ENCODE measurements at regions not wholly inside any gene's neighbourhood (a gene's known extent, or its start where the extent isn't known, plus 50 kb on each side); places are given as distances from the start of the nearest gene placed in this dataset.

DNA sequence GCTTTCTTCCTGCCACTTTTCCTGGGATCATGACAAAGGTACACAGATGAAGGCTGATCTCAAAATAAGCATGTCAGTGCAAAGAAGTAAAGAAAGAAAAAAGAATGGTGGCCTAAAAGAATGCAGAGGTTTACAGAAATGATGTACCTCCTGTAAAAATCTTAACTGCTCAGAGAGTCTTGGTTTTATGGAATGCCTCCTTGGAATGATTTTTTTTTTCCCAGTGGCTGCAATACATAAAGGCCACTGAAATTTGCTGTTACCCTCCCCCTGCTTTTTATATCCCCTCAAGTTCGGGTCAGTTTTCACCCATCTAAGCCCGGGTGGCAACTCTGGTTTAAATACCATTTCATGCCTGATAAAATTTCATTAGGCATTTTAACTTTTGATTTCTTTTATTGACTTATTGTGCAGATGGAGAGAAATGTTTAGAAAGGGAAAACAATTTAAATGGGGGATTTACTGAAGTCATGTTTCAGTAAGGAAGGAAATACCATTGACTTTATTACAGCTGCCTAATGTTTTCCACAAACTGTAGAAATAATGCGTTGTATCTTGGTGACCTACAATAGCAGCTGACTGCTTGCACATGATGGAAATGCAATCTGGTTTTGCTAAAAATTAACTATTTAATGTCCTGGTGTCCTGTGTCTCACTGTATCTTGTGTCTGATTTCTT lies 102.5 kb downstream of the SAMD9 start:
- ATAC-seq = no peak

DNA sequence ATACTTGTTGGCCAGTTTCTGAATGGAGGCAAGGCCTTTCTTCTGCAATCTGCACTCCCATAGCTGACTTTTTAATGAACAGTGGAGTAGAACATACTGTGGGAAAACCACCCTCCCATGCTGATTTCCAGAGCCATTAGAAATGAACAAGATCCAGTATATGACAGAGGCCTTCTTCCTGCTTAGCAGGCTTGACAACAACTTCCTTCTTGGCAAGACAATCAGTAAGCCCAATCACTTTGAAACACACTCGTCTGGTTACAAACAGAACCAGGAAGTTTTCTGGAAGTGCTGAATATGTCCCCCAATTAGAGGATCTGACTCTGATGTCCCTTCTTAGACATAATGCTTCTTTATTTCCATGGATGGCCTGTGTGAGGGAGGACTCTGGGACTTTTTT lies 103.4 kb downstream of the SAMD9 start:
- ATAC-seq = no peak

DNA sequence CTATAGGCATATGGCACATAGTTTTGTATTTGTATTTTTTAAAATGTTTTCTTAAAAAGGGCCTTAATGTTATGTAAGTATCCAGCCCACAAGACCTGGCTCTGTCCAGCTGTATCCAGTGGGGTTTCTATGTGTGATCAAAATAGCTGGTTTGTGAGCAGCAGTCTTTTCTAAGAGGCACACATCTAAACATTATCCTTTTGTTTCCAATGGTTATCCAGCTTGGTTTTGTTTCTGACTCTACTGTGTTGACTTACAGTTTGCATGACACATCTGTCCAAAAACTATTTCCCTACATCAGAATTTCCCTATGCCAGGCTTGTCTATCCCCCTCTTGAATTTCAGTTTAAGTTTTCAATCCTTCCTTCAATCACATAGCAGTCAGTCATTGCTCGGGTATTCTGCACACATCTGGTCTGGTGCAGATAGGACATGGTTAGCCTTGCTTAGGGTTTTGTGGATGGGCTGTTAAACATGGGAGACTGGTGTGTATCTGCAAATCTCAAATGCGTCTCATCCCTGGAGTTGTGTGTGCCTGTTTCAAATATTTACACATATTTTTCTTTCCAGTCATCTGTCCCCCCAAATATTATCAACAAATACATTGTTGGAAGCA lies 104.2 kb downstream of the SAMD9 start:
- no peak for ATAC-seq

DNA sequence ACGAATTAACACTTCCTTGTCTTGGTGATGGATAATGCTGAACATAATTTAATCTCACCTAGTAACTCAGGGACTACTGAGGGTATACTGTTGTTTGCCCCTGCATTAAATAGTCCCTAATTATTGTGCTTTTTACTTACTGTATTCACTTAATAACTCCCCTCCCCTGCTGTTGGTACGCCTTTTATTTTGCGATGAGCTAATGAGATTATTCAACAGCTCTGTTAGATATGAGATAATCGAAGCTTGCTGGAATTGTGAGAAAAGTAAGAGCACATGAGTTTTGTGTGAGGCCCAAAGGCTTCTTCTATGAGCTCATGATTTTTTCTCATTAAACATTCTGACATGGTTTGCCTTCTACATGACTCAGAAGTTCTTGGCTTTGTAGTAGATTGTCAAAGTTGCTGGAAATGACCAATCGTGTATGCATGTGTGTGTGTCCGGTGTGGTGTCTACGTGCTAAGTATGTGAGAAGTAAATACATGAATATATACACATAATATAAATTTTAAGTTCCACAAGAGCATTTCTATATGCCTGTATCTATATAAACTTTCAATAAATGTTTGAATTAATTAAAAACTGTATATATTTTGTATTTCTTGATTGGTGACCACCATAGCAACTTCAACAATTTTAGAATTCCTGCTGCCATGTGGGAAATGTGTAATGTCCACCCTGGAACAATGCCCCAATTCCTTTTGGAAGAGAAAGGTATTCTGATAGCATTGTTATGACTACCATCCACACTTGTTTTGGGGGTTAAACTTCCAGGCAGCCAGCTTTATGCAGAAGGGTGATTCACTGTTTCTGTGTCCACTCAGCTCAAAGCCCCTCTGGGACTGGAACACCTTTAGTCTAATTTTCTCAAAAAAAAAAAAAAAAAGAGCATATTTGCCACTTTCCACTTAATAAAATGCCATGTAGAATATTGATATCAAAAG lies 106.2 kb downstream of the SAMD9 start:
- ATAC-seq = no peak

DNA sequence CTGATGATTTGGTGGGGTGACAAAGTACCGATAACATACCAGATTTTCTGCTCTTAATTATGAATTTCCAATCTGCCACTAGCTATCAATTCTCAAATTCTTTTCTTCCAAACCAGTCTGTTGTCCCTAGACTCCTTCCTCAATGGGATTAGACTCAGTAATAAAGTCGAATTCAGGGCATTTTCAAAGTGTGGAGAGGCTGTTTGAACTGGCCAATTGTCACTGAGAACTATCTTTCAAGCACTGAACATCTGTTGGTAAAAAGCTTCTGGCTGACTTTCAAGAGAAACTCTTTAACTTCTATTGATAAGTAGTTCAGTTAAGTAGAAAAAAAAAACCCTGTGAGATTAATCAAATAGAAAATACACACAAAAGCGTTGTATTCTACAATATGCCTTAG lies 108.9 kb downstream of the SAMD9 start:
- ATAC-seq = no peak

DNA sequence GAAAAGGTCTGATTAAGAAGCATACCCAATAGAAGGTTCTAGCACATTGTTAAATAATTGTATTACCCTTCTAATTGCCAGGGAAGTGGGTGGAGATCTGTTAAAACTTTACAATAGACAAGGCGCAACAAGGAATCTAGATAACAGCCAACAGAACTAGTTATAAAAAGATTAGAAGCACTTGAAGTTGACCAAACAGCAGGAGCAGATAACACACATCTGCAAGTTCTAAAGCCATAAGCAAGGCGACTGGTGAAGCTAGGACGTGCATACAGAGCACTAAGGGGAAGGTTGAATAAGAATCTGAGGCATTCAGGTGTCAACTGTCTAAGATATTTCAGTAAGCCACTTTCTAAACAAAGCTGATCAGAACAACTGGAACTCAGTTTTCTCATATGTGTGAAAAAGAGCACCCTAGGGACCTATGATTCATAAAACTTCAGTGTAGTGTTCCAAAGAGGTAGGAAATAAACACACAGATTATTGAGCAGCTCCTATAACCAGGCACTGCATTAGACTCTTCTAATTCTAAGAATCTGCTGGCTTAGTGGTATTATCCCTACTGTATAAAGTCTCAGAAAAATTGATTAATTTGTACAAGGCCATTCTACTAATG lies 111.2 kb downstream of the SAMD9 start:
- ATAC-seq = no peak

DNA sequence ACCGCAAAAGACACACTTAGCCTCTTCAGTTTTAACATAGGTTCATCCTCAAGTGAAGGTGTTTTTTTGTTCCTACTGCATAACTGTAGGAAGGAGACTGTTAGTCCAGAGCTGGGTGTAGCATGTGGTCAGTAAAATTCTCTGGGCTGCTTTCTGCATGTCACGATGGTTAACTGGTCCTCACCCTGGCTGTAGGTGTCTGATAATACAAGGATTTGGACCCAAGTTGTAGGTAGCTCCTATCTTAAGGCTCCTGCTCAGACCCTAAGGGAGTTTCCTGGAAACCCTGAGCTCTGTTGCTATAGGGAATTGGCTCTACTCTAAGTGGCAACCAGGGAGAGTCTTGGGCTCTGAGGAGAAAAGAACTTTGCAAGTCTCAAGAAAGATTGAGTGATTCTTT lies 112.9 kb downstream of the SAMD9 start:
- ATAC-seq = no peak

DNA sequence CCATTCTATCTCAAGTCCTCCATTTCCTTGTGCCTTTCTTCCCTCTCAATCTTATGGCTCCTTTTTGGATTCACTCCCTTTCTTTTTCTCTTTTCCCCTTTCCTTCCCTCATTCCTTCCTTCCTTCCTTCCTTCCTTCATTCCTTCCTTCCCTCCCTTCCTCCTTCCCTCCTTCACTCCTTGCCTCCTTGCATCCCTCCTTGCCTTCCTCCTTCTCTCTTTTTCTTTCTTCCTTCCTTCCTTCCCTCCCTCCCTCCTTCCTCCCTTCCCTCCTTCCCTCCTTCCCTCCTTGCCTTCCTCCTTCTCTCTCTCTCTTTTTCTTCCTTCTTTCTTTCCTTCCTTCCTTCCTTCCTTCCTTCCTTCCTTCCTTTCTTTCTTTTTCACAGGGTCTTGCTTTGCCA lies 120.1 kb downstream of the SAMD9 start:
- no peak for ATAC-seq

DNA sequence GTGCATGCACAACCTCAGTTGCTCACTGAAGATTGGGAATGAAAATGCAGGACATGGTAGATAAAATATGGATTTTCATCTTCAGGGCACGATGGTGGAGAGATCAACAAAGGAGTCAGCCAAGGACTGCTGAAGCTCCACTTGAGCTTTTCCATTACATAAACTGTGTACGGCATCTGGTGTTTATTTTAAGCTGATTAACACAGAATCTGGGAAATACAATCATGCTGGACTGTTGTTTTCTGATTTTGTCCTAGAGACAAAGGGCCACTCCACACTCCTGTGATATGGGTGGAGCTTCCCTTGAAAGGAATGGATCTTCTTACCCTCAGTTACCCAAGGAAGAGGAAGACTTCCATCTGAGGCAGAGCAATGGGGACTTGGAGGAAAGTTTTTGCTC lies 120.6 kb downstream of the SAMD9 start:
- ATAC-seq = no peak

DNA sequence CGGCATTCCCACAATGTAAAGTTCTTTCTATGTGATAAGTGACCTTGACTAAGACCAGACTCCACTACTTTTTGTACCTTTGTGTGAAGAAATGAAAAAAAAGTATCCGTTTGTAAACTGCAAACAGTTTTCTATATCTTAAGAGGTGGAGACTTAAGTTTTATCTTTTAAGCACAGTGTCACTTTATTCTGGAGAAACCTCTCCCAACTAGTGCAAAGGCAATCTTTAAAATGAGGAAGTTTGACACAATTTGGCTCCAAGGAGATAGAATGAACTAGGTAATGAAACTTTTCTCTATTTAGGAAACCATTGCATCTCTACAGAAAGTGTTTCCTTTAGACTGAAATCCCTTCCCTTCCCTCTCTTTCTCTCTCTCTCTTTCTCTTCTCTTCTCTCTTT lies 122.9 kb downstream of the SAMD9 start:
- ATAC-seq = no peak

DNA sequence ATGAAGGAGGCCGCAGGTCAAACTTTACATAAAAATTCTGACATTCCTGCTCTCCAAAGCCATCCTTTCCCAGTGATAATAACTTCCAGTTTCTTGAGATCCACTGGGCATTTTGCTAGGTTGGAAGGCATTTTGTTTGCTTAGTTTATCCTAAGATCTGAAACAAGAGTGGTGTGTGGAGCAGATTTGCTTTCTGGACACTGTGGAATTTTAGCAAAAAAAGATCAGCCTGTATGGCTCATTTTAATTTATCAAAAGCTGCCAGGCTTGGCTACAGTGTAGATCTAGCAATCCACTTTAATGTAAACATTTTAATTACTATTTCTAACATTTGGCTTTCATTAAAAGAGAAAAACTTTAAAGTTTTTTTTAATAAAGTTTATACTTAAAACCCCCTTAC lies 124.8 kb downstream of the SAMD9 start:
- ATAC-seq = no peak

DNA sequence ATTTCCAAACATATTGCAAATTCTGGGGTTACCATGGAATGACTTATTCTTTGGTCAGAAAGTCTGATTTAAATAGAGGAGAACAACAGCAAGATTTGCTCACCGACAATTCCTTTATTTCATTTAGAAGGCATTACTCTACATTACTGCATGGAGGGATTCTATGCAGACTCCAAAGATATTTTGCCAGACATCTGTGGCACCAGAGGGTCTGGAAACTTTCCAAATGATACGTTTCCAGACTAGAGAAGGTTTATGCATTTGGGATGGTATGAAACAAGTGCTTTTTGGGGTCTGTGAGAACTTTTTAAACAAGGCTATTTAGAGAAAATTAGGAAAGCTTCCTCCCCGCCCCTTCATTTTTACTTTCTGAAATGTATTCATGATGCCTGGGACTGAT lies 125.3 kb downstream of the SAMD9 start:
- no peak for ATAC-seq

DNA sequence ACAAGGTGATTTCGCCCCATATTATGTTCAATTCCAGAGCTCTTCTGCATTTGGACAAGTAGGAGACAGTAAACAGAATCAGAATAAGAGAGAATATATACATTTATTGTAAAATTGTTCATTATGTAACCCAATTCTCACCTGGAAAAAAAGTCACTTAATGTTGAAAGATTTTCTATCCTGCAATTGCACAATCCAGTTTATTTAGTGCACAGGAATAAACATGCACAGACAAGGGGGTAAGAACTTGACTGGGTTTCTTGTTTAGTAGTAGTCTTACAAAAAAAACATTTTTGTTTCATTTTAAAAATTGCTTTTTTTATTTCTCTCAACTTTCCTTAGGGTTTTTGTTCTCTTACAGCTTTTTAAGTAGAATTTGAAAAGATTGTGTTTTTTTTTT lies 126.6 kb downstream of the SAMD9 start:
- ATAC-seq = no peak

DNA sequence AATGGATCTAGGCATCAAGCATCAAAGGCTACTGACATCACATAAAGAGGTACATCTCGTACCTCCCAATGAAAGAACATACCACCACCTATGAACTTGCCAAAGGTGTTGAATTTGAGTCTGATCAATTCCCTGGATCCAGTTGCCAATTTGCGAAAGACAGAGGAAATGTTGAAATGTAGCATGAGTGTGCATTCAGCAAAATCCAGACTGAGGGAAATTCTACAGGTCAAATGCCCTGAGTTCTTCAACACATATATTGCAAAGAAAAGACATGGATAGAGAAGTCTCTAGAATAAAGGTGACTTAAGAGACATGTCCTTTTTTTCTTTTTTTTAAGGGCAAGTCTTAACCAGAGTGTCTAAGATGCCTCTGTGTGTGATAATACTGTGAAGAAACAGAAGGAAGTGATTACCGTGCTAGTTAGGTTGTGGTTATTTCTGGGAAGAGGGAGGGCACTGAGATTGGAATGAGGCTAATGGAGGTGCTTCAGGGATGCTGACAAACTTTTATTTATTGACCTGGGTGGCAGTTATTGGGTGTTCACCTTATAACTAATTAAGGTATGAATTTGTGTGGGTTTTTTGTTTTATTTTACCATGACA lies 128.7 kb downstream of the SAMD9 start:
- ATAC-seq = no peak

DNA sequence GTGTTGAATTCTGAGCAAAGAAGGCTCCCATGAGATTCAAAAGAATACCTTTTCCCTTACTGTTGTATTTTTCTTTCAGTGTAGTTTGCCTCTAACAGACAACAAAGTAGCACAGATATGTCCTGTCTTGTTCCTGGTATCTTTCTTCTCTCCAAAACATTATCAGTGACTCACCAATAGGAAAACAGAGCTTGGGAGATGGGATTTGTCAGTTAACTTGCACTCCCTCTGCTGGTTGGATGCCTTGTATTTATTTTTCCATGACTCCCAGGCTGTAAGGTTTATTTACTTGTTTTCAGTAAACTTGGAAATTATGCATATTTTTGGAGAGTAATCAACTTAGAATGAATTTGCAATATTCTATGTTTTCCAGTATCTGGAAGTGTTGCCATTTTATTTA lies 129.7 kb downstream of the SAMD9 start:
- no peak for ATAC-seq

DNA sequence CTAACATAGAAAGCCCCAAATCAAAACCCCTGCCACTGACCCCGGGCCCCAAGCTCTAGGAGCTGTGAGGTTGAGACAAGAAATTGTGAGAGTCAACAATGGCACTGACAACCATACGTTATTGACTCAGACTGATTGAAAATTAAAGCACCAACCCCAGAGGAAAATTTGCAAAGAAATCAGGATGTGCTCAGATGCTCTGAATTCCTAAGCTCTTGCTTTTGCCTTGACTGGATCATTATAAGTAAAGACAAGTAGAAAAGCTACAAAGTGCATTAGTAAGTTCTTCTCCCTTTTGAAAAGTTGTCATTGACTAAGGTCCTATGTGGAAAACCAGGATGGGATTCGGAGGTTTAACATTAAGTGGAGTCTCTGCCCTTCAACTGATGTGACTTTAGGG lies 130.2 kb downstream of the SAMD9 start:
- ATAC-seq = no peak

DNA sequence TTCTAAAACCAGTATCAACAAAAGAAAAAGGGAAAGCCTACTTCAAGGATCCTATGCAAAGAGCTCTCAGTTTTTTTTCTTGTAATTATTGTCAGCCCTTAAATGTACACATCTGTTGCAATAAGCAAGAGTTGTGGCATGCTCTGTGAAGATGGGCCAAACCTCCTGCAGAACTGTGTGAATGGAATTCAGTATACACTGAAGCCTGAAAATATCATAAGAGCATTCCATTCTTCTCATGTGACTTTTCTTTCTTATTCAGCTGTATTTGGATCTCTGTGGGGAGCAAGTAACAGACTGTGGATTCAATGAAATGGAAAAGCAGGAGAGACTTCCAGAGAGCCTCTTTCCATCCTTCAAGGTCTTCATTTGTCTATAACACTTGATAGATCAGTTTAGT lies 130.7 kb downstream of the SAMD9 start:
- no peak for ATAC-seq

DNA sequence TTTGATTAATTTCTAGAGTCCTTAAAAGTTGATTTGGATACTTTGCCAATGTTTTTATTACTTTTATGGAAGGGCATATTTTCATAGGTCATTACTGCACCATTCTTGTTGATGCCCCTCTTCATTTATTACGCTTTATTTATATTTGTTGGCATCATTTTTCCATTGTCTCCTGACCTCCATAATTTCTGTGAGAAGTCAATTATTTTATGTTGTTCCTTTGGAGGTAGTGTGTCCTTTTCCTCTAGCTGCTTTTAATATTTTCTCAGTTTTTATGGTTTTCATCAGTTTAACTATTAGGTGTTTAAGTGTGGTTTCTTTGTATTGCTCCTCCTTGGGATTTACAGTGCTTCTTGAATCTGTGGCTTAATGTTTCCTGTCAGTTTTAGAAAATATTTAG lies 134.9 kb downstream of the SAMD9 start:
- ATAC-seq = no peak

DNA sequence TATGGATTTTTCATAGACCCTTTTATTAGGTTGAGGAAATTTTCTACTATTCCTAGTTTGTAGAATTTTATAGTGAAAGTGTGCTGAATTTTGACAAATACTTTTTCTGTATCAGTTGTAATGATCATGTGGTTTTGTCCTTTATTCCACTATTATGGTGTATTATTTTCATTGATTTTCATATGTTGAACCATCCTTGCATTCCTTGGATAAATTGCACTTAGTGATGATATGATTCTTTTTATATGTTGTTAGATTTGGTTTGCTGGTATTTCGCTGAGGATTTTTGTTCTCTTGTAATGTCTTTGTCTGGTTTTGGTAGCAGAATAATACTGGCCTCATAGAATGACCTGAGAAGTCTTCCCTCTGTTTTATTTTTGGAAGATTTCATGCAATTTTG lies 140.6 kb upstream of the CDK6 start:
- ATAC-seq = no peak

DNA sequence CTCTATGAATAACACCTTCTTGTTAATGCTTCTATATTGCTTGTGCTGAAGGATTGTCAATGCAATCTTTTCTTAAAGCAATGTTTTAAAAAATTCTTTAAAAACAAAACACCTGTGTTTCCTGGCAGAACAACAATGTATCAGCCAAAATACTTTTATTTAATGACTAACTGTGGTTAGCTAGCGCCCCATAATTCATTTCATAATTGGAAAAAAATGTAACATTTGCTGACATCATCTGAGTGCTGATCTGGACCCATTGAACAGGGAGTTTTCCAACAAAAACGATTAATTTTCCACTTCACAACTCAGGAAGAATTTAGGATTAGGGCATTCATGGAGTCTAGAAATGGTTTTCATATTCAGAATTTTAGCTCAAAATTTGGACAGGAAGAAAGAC lies 137.6 kb upstream of the CDK6 start:
- no peak for ATAC-seq

DNA sequence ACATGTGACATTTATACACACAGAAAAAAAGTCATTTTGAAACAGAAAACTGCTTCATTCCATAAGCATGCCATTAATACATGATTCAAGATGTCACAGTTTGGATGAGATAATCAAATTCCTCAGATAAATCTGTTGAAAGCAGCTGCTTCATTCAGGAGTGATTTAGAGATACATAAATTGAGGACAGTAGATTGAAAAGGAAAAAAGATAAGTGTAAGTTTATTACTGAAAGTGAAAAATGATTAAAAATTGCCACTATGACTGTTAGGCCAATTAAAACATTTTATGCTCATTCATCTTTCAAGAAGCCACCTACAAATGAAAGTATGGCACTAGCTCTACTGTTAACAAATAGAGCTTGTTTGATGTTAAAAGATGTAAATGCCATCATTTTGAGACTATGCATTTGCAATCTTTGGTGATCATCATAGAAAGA lies 136.9 kb upstream of the CDK6 start:
- peak; percentile 25 to 51 for ATAC-seq

DNA sequence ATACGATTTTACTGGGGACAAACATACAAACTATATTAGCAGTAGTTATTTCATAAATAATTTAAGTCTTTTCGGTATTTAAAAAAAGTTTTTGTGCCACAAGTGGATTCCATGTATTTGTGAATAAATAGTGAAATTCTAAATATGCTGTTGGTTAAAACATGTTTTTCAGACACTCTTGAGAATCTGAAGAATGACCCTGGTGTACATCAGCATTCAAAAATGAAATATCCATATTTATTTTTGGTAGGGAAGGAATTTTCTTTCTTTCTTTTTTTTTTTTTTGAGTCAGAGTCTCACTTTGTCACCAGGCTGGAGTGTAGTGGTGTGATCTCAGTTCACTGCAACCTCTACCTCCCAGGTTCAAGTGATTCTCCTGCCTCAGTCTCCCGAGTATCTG lies 136.1 kb upstream of the CDK6 start:
- ATAC-seq = no peak

DNA sequence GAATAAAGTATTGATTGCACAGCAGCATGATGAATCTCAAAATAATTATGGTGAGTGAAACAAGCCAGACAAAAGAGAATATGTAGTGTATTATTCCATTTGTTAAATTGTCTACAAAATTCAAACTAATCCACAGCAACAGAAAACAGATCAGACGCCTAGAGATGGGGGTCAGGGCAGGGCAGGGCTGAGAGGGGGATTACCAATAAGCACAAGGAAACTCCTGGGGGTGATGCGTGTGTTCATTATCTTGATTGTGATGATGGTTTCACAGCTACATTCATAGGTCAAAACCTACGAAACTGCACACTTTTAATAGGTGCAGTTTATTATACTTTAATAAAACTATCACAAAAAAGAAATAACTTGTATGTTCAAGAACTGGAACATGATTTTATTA lies 132.7 kb upstream of the CDK6 start:
- peak in 1 of 2 donors; percentile 30 for ATAC-seq

Measured in activated CD4-positive, CD25-positive, alpha-beta regulatory T cell treated with anti-CD3 and anti-CD28 coated beads, Interleukin-2, amount 50 U/mL, for 24 hours (primary cell).